CD1c-positive myeloid dendritic cell (primary cell): ENCODE measurements at regions not wholly inside any gene's neighbourhood (a gene's known extent, or its start where the extent isn't known, plus 50 kb on each side); places are given as distances from the start of the nearest gene placed in this dataset.
"Not testable (repeated sequence)": the region's sequence is repeated elsewhere in the genome, so short reads cannot be mapped to it uniquely, and the experiment has no call there.

ENCODE experiments used
- DNase-seq: peaks from one replicate; pipeline ENCODE4 v3.0.0-alpha.2; 2016; ENCODE audit errors: extremely low spot score

GRCh38 chr13:21913010-21913409, 242.1 kb downstream of the FGF9 start:
- DNase-seq = no peak

GRCh38 chr13:21917086-21918015, 246.5 kb downstream of the FGF9 start:
- DNase-seq = no peak

DNA sequence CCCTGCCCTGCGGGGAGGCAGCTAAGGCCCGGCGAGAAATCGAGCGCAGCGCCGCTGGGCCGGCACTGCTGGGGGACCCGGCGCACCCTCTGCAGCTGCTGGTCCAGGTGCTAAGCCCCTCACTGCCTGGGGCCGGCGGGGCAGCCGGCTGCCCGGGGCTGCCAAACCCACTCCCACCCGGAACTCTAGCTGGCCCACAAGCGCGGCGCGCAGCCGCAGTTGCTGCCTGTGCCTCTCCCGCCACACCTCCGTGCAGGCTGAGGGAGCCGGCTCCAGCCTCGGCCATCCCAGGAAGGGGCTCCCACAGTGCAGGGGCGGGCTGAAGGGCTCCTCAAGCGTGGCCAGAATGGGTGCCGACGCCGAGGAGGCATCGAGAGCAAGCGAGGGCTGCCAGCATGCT, 249.9 kb downstream of the FGF9 start:
- DNase-seq = not testable (repeated sequence)

GRCh38 chr13:21924958-21925357, 254.1 kb downstream of the FGF9 start:
- no peak for DNase-seq

DNA sequence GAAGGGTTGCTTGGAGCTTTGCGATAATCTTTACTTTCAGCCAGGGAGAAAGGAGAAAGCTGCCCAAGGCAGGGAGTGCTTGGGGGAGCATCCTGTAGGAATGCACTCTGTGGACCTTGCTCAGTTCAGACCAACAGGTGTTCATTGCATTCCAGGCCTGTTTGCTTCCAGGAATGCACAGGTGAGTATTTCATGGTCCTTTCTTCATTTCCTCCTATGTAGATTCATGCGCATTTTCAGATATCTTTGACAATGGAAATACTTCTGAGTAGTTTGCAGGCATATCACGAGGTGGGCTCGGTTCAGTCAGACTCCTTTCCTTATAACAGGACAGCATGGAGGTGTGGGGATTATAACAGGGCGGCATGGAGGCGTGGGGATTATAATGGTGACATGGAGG, 254.8 kb downstream of the FGF9 start:
- DNase-seq = no peak

- no peak for DNase-seq
Measured at GRCh38 chr13:21929400-21929799, 258.5 kb downstream of the FGF9 start.

DNA sequence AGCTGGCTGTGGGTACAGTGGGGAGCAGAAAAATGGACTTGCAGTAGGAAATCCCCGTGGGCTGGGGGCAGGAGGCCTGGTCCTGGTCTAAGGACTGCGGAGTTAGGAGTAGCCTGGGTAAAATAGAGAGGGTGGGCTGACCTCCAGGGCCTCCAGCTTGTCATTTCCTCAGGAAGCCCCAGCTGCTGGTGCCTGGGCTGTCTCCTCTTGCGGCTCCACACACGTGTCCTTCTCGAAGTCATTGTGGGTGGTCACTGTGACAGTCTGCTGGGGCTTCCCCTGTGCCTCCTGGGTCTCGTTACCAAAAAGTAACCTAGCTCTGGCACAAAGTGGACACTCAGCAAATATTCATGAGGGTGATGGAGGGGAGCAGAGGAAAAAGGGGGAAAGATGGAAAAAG, 259.7 kb downstream of the FGF9 start:
- DNase-seq = no peak

DNA sequence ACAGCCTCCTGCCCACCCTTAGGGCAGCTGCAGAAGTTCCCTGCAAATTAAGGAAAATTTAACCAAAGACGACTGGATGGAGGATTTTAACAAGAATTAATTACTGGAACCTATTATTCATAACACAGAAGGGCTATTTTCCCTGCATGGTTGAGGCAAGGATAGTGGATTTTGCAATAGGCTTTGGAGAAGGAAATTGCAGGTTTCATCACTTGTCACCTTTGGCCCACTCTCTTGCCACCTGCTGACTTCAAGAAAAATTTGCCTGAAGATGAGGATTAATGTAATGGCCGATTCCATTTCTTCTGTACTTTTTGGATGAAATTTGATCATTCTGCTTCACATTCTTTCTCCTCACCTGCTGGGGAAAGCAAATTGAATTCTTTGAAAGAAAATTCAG, 261.7 kb downstream of the FGF9 start:
- no peak for DNase-seq

DNA sequence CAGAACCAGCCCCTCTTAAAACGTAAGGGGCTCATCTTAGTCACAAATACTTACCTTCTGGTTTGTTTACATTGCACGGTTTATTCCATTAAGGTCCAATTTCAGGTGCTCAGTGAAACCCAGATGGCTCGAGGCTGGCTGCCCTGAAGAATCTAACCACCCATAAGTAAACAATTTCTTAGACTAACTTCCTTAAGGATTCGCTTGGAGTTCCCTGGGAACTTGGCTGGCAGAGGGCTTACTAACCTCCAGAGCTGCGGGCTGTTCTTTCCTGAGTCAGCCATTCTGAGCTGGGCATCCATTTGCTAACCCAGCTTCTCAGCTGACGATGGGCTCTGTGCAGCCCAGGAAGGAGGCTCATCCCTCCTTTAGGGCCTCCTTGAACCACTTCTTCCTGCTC, 262.1 kb downstream of the FGF9 start:
- DNase-seq = no peak

DNA sequence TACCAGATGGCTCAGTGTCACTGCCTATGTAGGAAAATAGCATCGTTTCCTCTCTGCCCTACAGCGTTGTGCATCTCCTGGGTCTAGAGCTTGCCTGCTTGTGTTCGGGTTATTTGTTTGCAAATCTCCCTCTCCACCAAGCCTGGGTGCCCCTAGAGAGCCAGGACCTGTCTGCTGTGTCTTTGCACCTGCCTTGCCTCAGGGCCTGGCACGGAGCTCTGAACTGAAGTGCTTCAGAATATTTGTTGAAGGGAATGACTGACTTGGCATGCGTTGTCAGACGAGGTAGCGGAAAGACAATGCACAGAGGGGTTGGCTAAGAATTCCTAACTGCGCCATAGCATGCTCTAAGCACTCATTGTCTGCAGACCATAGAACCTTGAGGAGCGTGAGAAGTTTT, 263.4 kb downstream of the FGF9 start:
- no peak for DNase-seq

- no peak for DNase-seq
Measured at GRCh38 chr13:21936674-21937073, 265.8 kb downstream of the FGF9 start.

DNA sequence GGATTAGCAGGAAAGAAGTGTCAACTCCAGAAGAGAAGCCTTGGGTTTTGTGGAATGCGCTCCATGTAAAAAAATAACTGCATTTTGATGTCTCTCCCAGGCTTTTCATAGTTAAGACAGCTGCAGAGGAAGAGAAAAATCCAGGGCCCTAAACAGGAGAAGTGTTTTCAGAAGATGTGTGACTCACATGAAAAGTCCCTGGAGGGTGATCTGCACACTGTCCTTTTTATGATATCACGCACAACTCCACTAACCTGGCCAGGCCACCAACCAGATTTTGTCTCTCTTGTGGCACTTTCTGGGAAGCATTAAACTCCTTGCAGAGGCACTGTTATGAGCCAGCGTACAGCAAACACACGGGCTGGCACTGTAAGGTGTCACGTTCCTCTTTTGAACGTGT, 267.3 kb downstream of the FGF9 start:
- no peak for DNase-seq

DNA sequence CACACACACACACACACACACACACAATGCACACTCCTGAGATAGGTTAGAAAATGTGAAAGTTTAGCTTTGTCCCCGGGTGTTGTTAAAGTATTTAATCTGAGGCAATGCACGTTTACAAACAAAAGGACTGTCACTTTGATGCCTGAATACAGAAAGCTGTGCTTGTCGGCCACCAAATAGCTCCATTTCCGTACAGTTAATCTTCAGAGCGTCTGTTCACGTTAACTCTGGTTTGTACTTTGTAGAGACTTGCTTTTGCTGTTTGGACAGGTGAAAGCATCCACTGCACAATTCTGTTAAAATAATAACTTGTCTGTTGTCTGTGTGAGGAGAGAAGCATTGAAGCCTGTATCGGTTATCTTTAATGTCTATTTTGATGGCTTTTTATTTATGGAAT, 267.8 kb downstream of the FGF9 start:
- no peak for DNase-seq

- no peak for DNase-seq
Measured at GRCh38 chr13:21942061-21942460, 271.2 kb downstream of the FGF9 start.

DNA sequence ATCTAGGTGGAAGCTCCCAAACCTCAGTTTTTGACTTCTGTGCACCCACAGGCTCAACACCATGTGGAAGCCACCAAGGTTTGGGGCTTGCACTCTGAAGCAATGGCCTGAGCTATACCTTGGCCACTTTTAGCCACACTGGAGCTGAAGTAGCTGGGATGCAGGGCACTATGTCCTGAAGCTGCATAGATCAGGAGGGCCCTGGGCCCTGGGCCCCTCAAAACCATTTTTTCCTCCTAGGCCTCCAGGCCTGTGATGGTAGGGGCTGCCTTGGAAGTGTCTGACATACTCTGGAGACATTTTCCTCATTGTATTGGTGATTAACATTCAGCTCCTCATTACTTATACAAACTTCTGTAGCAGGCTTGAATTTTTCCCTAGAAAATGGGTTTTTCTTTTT, 273.7 kb downstream of the FGF9 start:
- DNase-seq = no peak

- no peak for DNase-seq
Measured at GRCh38 chr13:21945195-21945594, 274.3 kb downstream of the FGF9 start.

GRCh38 chr13:21946964-21947363, 276.1 kb downstream of the FGF9 start:
- DNase-seq = no peak

DNA sequence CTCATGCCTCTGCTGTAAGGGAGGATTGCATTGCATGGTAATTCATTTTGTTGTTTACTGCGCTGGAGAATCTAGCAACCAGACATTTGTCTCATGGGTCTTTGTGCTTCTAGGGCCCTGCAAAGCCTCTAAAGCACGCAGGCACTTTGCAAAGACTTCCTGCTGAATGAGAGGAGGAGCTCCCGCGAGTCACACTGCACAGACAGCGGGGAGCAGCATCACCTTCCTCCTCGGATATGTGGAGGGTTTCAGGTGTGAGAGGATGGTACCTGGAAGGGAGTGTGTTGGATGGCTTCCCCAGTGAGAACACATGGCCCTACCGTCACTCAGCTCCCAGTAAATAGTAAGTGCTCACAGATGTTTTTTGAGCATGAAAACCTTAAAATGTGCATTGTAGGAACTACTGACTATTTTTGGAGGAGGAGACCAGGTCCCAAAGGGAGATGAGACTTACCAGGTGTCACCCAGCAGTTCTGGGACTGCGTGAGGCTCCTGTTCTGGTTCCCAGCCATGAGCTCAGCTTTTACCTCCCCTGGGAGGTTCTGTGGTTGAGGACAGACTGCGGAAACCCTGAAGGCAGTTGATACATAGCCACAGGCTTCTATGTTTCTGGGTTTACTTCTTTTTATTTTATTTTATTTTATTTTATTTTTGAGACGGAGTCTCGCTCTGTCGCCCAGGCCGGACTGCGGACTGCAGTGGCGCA, 278.0 kb downstream of the FGF9 start:
- no peak for DNase-seq

GRCh38 chr13:21949818-21950429, 279.1 kb downstream of the FGF9 start:
- DNase-seq = no peak

DNA sequence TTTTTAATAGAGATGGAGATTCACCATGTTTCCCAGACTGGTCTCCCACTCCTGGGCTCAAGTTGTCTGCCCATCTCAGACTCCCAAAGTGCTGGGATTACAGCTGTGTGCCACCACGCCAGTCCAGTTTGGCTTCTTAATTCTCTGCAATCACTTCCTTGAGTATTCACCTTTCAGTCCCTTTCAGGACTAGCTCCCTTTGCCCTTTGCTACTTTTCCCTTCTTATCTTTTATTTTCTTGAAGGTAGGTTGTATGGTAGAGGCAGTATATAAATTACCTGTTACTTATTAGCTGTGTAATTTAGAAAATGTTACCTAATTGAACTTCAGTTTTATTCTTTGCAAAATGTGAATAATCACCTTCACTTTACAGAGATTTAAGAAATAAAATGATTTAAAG, 285.8 kb downstream of the FGF9 start:
- DNase-seq = no peak

DNA sequence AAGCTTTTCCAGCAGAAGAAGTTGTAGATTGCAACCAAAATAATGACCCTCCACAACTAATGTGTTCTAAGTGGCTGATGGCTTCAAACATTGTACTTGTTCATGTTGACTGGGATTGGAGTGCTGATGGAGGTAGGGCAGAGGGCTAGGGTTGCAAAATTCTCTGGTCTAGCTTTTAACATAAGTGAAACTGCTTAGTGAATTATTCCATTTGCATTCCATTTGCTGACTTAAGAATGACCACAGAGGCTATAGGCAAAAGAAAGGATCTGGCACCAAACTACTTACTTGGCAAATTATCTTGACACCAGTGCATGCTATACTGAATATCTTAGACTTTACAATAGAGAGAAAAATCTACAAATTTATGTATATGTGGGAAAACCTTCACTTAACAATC, 287.0 kb downstream of the FGF9 start:
- no peak for DNase-seq

- DNase-seq = no peak
Measured at GRCh38 chr13:21960108-21960507, 289.2 kb downstream of the FGF9 start.

GRCh38 chr13:21964686-21965085, 293.8 kb downstream of the FGF9 start:
- no peak for DNase-seq
